ENCODE measurements at regions not wholly inside any gene's neighbourhood (a gene's known extent, or its start where the extent isn't known, plus 50 kb on each side); places are given as distances from the start of the nearest gene placed in this dataset.

GRCh38 chr16:18041864-18042834 lies 294.4 kb downstream of the NPIPA8 start:
- TF ChIP-seq POLR2A (IDR thresholded peaks at IDR 0.05), result no peak
- no peak for TF ChIP-seq CTCF (IDR thresholded peaks at IDR 0.05)
